ENCODE measurements at regions not wholly inside any gene's neighbourhood (a gene's known extent, or its start where the extent isn't known, plus 50 kb on each side); places are given as distances from the start of the nearest gene placed in this dataset.

GRCh38 chr1:110752941-110753725, 78.4 kb upstream of the KCNA3 start:
- no peaks in the 10 kb centered on the region for H3K4me1 Mint-ChIP-seq
- H3K36me3 ChIP-seq (ENCODE audit: control insufficient read depth, insufficient read depth, low read length): no peaks in the 10 kb centered on the region
- no peak for DNase-seq
- no peaks in the 10 kb centered on the region for H3K36me3 Mint-ChIP-seq
- TF ChIP-seq, protein P1, sequence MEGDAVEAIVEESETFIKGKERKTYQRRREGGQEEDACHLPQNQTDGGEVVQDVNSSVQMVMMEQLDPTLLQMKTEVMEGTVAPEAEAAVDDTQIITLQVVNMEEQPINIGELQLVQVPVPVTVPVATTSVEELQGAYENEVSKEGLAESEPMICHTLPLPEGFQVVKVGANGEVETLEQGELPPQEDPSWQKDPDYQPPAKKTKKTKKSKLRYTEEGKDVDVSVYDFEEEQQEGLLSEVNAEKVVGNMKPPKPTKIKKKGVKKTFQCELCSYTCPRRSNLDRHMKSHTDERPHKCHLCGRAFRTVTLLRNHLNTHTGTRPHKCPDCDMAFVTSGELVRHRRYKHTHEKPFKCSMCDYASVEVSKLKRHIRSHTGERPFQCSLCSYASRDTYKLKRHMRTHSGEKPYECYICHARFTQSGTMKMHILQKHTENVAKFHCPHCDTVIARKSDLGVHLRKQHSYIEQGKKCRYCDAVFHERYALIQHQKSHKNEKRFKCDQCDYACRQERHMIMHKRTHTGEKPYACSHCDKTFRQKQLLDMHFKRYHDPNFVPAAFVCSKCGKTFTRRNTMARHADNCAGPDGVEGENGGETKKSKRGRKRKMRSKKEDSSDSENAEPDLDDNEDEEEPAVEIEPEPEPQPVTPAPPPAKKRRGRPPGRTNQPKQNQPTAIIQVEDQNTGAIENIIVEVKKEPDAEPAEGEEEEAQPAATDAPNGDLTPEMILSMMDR (IDR thresholded peaks at IDR 0.05): no peak
- no peaks in the 10 kb centered on the region for H3K9me3 Mint-ChIP-seq
- peaks cover 36 to 86% of the 10 kb centered on the region in 2 donors for H3K27me3 Mint-ChIP-seq (ENCODE audit: low read depth in 2 of 2)
- H3K27ac Mint-ChIP-seq: no peak overlapping the region
- H3K4me1 ChIP-seq (ENCODE audit: control insufficient read depth, insufficient read depth, low read length): no peaks in the 10 kb centered on the region
- H3K4me3 Mint-ChIP-seq: no peak overlapping the region
- H3K27me3 ChIP-seq (ENCODE audit: control insufficient read depth, insufficient read depth, low read length): peaks cover 12% of the 10 kb centered on the region
- 92% methylated on average over 23 of the region's 23 CpGs for WGBS (ENCODE audit: insufficient coverage)
- no peaks in the 10 kb centered on the region for H3K9me3 ChIP-seq (ENCODE audit: control insufficient read depth, insufficient read depth, low read length)
- no peak overlapping the region for H3K27ac ChIP-seq (ENCODE audit: low read length)
- ATAC-seq: no peak
- H3K4me3 ChIP-seq (ENCODE audit: low read length): no peak overlapping the region
- intact Hi-C loops (cut with micrococcal nuclease): no loop called here

GRCh38 chr1:110750562-110750961, 75.8 kb upstream of the KCNA3 start:
- Histone ChIP-seq H3K36me3 (ENCODE audit: control insufficient read depth, insufficient read depth, low read length) (no peaks in the 10 kb centered on the region), H3K27me3 (ENCODE audit: control insufficient read depth, insufficient read depth, low read length) (peaks cover 2% of the 10 kb centered on the region), H3K4me3 (ENCODE audit: low read length) (no peak overlapping the region), H3K27ac (ENCODE audit: low read length) (no peak overlapping the region), H3K4me1 (ENCODE audit: control insufficient read depth, insufficient read depth, low read length) (no peaks in the 10 kb centered on the region), H3K9me3 (ENCODE audit: control insufficient read depth, insufficient read depth, low read length) (no peaks in the 10 kb centered on the region)
- Mint-ChIP-seq H3K4me1 (no peaks in the 10 kb centered on the region), H3K9me3 (no peaks in the 10 kb centered on the region), H3K36me3 (no peaks in the 10 kb centered on the region), H3K27me3 (ENCODE audit: low read depth in 2 of 2) (peaks cover 27 to 74% of the 10 kb centered on the region in 2 donors), H3K27ac (no peak overlapping the region), H3K4me3 (no peak overlapping the region)
- DNase-seq: no peak
- TF ChIP-seq, protein P1 (IDR thresholded peaks at IDR 0.05): no peak
- no peak for ATAC-seq
- WGBS (ENCODE audit: insufficient coverage): 35% methylated on average over 3 of the region's 3 CpGs
- intact Hi-C loops (cut with micrococcal nuclease): no loop called here

- Histone ChIP-seq H3K9me3 (ENCODE audit: control insufficient read depth, insufficient read depth, low read length) (no peaks in the 10 kb centered on the region), H3K4me3 (ENCODE audit: low read length) (no peak overlapping the region), H3K36me3 (ENCODE audit: control insufficient read depth, insufficient read depth, low read length) (no peaks in the 10 kb centered on the region), H3K4me1 (ENCODE audit: control insufficient read depth, insufficient read depth, low read length) (no peaks in the 10 kb centered on the region), H3K27me3 (ENCODE audit: control insufficient read depth, insufficient read depth, low read length) (peaks cover 5% of the 10 kb centered on the region), H3K27ac (ENCODE audit: low read length) (no peak overlapping the region)
- Mint-ChIP-seq H3K27ac (no peak overlapping the region), H3K4me1 (no peaks in the 10 kb centered on the region), H3K4me3 (no peak overlapping the region), H3K9me3 (no peaks in the 10 kb centered on the region), H3K36me3 (no peaks in the 10 kb centered on the region), H3K27me3 (ENCODE audit: low read depth in 2 of 2) (peaks cover 25 to 73% of the 10 kb centered on the region in 2 donors)
- intact Hi-C loops (cut with micrococcal nuclease): no loop called here
- 52% methylated on average over 3 of the region's 4 CpGs for WGBS (ENCODE audit: insufficient coverage)
- ATAC-seq (no peak), DNase-seq (no peak)
- TF ChIP-seq, protein P1 (IDR thresholded peaks at IDR 0.05): no peak
Measured at GRCh38 chr1:110749960-110750359, 75.2 kb upstream of the KCNA3 start.
